LNCAP (cell line): ENCODE measurements at regions not wholly inside any gene's neighbourhood (a gene's known extent, or its start where the extent isn't known, plus 50 kb on each side); places are given as distances from the start of the nearest gene placed in this dataset.

ENCODE experiments used
- TF ChIP-seq, protein P1 (sequence below): fragments of 450-650 bp; IDR thresholded peaks from 2 replicates; pipeline ENCODE4 v1.5.1; 2017; ENCODE audit warnings: mild to moderate bottlenecking

DNA sequence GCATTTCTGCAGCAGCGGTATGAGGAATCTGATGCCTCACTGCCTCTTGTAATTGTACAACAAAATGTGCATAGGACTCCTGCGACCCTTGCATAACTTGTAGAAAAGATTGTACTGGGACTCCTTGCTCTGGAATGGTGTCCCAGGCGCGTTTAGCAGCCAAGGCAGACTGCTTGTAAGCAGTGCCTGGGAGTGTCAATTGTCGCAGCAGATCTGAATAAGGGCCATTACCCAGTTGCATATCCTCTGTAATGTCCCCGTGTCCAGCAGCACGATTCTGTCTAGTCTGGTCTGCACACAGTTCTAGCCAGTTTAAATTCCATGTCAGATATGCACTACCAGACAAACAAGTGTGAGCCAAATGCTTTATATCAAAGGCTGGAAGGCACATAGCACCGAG is 70.7 kb upstream of the BTN3A2 start:
- TF ChIP-seq, protein P1, sequence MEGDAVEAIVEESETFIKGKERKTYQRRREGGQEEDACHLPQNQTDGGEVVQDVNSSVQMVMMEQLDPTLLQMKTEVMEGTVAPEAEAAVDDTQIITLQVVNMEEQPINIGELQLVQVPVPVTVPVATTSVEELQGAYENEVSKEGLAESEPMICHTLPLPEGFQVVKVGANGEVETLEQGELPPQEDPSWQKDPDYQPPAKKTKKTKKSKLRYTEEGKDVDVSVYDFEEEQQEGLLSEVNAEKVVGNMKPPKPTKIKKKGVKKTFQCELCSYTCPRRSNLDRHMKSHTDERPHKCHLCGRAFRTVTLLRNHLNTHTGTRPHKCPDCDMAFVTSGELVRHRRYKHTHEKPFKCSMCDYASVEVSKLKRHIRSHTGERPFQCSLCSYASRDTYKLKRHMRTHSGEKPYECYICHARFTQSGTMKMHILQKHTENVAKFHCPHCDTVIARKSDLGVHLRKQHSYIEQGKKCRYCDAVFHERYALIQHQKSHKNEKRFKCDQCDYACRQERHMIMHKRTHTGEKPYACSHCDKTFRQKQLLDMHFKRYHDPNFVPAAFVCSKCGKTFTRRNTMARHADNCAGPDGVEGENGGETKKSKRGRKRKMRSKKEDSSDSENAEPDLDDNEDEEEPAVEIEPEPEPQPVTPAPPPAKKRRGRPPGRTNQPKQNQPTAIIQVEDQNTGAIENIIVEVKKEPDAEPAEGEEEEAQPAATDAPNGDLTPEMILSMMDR, result no peak

DNA sequence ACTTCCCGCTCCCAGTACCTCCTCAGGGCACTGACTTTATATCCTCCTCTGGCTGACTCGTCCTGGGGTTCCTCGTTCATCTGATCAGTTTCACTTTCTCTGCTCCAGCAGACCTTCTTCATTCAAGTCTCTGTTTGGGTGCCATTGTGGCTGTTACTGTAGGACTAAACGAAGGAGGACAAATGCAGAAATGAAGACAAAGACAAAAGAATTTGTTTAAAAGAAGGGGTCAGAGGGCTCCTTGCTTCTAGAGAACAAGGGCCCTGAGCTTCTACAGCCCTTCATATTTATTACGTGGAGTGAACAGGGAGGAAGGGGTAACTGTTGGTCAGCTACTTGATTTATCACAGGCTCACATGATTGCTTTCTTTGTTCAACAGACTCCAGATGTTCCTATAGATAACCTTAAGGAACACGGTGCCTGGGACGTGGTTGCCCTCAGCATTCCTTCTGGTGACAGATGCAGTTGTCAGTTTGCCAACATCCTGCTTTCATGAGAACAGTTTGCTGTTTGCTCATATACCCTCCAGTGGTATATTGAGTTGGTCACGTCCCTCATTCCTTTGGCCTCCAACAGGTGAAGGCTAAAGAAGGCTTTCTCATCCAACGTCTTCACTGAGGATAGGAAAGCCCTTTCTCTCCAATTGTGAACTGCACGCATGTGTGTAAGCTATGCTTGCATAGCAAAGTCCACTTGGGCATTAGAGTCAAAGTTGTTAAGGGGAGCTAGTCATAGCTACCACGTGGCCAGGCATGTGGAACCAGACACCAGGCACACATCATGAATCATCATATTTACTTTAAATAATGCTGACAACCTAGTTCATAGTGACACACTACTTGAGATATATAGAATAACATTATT is 69.1 kb upstream of the BTN3A2 start:
- TF ChIP-seq, protein P1, result no peak

DNA sequence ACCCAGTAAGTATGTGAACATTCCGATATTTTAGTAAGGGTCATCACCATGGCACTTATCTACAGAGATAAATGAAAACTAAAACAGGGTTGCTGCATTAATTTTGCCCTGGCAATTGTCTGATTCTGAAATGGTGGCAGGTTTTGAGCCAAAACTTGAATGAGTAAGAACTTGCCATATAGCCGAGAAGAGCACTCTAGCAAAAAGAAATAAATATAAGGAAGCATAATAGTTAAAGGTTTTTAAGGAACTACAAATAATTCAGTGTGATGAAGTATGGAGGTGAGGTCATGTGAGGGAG is 68.5 kb upstream of the BTN3A2 start:
- TF ChIP-seq, protein P1, result no peak

DNA sequence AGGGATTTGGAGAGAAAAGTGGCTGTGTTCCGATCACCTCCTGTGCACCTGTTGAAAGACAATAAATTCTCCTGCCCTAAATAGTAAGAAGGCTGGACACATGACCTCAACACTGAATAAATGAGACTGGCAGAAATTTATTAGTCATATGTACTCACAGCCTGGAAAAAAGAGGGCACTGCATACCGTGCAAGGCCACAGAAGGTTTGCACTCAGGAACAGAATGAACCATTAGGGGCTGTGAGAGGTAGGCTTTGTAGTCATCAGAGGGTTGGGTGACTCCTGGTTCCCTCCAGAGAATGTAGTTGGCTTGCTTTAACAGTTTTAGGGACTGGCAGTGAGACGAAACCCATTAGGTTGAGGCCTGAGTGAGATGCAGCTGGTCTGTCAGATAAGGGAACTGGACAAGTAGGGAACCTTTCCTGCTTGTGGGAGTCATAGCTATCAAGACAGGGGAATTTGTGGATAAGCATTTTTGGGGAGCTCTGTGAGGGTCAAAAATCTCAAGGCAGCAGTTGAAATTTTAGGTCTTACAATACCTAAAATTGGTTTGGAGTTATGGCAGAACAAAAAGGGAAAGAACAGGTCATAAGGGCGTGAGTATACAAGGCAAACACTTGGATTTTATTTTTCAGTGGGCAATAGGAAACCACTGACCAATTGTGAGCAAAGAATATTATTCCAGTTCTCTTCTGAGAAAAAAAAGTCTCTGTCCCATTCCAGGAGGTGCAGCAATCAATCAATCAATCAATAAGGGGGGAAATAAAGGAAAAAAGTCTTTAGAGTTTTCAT is 67.9 kb upstream of the BTN3A2 start:
- TF ChIP-seq, protein P1, result no peak

DNA sequence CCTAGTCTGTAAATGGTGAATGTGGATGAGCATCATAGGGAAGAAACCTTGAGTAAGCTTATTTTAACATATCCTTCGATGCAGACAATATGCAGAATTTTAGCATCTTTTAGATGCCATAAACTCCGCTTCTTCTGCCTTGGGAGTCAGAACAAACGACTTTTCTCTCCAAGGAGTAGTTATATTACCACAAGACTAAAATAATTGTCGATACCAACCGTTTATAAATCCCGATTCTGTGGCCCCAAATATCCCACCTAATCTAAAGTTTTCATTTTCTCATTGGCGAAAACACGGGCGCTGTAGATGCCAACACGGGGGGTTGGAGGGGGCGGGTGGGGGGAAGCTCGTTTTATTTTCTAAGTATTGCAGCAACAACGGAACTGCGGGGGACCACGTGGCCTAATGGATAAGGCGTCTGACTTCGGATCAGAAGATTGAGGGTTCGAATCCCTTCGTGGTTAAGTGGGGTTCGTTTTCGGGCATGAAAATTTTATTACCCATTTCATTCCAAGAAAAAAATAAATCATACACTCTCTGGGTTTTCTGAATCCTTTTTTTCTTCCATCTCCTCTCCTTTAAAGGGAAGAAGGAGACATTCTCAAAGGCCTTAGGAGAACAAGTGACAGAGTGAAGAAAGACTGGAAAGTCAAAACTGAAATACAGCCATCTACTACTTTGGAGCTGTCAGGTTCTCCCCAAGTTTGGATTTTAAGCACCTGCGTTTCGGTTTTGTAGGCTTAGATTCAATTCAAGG is 65.5 kb upstream of the BTN3A2 start:
- TF ChIP-seq, protein P1, result no peak

DNA sequence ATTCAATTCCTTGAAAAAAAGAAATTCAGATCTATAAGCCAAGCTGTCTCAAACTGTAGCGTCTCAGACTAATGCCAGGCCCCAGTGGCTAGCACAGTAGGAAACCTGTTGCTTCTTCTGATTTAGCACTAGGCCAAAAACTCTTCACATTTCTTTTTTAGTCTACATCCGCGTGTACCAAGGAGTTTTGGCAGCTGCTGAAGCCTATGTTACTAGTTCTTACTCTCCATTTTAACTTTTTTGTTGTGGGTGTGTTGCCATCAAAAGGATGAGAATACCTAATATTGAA is 65.0 kb upstream of the BTN3A2 start:
- TF ChIP-seq, protein P1, result no peak

DNA sequence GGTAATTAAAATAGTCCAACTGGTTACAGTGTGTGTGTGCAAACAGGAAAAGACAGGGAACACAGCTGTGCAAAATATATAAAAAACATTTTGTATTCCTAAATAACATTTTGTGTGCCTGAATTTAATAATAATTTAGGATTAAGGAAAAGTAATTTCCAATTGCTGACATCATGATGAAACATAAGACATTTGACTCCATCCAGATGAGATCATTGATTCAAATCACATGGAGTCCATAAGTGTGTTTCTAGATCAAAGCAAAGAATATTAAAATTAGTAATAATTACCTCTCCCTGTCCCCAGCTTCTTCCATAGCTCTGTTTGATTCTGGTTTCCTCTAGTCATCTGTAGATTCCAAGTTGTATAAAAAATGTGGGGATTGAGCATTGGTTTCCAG is 64.6 kb upstream of the BTN3A2 start:
- TF ChIP-seq, protein P1, result no peak
